ENCODE measurements at regions not wholly inside any gene's neighbourhood (a gene's known extent, or its start where the extent isn't known, plus 50 kb on each side); places are given as distances from the start of the nearest gene placed in this dataset.

GRCh38 chr10:21372651-21373410 lies 152.7 kb downstream of the SKIDA1 start:
- TF ChIP-seq CTCF (IDR thresholded peaks at IDR 0.05) (no peak), ZFX (IDR thresholded peaks at IDR 0.05; ENCODE audit: borderline replicate concordance) (no peak)
